ENCODE measurements at regions not wholly inside any gene's neighbourhood (a gene's known extent, or its start where the extent isn't known, plus 50 kb on each side); places are given as distances from the start of the nearest gene placed in this dataset.
"Not testable (repeated sequence)": the region's sequence is repeated elsewhere in the genome, so short reads cannot be mapped to it uniquely, and the experiment has no call there.

- peak; percentile 79 for DNase-seq
These were observed 393.7 kb downstream of the GASK1B start for GRCh38 chr4:157779081-157779480.

GRCh38 chr4:157776930-157777528, 395.8 kb downstream of the GASK1B start:
- DNase-seq: no peak

DNA sequence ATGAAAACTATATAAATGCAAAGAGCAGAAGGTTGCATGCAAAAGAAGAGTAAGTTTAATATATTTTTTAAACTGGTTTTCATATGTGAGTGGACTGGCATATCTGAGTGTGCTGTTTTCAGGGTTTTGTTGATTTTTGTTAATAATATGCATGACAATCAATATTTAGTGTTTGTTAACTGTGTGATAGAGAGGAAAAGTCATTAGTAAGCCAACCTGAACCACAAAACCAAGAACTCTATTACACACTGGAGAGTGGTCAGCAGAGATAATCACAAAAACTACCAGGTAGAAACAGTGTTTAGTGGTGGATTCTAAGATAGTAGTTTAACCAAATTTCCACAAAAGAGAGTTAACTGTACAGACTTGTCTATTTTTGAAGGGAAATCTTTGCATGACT, 396.9 kb downstream of the GASK1B start:
- no peak for DNase-seq

DNA sequence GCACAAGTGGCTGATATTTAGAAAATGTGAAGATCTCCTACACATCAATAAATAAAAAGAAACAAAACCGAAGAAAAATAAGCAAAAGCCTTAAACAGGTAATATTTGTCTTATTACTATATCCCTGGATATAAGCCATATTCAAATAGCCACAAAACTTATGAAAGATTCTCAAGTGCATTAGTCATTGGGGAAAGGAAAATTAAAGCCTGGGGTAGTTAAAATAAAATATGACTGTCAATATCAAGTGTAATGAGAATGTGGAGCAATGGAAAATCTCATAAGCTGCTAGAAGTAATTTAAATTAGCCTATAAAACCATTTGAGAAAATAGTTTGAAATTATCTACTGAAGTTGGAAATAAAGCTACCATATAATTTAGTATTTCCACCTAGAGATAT, 399.9 kb downstream of the GASK1B start:
- no peak for DNase-seq

GRCh38 chr4:157768419-157768818, 404.4 kb downstream of the GASK1B start:
- DNase-seq: no peak

DNA sequence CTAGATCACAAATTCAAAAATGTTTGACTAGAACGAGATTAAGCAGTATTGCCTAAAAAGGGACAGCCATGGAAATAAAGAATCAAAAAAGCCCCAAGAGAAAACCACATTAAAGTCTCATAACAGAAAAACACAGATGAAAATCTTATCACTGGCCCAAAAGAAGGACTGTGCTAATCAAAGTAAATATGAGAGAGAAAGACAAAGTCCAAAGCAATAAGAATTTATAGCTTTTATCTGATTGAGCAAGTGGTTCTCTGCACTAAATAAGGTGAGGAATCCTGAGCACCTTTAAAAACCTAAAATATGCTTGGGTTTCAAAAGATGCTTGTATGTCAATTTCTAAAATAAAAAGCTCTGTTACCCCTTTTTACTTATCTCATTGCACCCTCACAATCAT, 409.3 kb downstream of the GASK1B start:
- no peak for DNase-seq

DNA sequence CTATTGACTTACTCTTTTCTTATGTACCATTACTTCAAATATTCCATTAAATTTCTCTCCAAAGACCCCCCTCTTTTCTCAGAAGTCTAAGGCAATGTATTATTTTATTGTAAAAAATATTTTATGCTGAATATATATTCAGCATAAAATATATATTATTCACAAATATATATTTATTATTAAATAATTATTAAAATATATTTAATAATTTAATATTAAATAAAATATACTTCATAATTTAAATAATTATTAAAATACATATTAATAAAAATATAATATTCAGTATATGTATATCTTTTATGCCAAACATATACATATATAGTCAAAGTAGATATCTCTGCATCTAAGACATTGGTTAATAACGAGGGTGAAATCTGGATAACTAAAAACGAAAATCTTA, 418.4 kb downstream of the GASK1B start:
- DNase-seq: no peak

- DNase-seq: no peak
These were observed 421.2 kb downstream of the GASK1B start for GRCh38 chr4:157751631-157752030.

DNA sequence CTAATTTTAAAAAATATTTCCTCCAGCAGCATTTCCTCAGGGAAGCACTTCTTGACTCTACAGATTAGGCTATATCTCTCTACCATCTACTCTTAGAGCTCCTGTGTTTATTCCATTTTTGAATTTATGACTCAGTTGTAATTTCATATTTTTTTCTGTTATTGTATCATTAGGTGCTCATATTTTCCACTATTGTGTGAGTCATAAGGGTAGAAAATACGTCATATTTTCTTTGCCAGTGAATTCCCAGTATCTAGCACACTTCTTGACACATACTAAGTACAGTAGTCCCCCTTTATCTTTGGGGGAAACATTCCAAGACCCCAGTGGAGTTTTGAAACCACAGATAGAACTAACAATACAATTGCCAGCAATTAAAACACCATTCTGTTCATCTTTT, 431.2 kb downstream of the GASK1B start:
- no peak for DNase-seq

DNA sequence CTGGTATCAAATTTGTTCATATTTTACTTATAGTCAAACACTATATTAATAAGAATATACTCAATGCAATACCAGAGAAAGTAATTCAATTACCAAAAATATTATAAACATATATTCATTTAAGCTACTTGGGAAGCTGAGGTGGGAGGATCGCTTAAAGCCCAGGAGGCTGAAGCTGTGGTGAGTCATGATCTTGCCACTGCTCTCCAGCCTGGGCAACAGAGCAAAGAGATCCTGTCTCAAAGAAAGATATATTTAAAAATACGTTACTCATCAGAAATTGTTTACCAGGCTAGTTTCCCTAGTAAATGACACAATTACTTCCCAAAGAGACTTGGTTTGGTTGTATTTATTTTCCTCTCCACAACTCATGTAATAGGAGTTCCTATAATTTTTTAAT, 433.6 kb downstream of the GASK1B start:
- no peak for DNase-seq

- no peak for DNase-seq
These were observed 444.6 kb downstream of the GASK1B start for GRCh38 chr4:157728215-157728614.

DNA sequence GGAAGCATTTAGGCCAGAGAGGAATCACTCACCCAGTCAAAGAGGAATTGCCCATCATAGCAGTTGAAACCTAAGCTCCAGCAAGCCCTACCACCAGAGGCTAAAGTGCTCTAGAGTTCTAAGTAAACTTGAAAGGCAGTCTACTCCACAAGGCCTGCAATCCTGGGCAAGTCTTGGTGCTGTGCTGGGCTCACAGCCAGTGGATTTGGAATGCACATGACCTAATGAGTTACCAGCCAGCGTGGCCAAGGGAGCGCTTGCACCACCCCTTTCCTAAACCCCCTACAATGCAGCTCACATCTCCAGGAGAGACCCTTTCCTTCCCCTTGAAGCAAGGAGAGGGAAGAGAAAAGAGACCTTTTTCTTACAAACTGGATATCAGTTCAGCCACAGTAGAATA, 445.7 kb downstream of the GASK1B start:
- no peak for DNase-seq

DNA sequence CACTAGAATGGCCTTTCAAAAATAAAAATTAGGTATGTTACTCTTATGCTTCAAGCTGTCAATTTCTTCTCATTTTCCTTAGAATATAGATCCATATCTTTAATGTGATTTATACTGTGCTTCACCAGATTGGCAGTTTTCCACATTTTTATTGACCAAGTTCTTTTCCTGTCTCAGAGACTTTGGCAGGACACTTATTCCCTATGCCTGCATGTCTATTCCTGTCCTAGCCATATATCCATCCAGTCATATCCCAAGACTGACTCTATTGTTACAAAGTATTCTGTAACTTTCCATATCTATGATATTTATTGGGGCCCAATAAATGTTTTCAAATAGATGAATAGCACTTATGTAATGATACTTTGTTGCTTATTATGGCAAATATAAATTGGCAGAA, 450.7 kb downstream of the GASK1B start:
- DNase-seq: no peak

- DNase-seq: no peak
These were observed 459.5 kb downstream of the GASK1B start for GRCh38 chr4:157713342-157713741.

- no peak for DNase-seq
These were observed 466.7 kb downstream of the GASK1B start for GRCh38 chr4:157706155-157706554.

- DNase-seq: no peak
These were observed 470.0 kb downstream of the GASK1B start for GRCh38 chr4:157702831-157703230.

DNA sequence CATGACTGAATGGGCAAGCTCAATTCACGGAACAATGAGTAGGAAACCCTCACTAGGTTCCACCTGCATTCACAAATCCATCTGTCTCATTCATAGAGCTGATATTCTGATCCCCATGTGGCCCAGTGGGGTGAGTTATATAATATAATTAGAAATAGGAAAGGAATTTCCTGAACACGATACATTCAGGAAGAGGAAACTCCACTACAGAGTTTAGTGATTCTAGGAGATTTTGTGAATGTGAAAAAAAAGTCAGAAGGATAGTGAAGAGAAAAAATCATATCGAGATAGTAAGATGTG, 471.2 kb downstream of the GASK1B start:
- no peak for DNase-seq

GRCh38 chr4:157700898-157701694, 471.7 kb downstream of the GASK1B start:
- DNase-seq: no peak

DNA sequence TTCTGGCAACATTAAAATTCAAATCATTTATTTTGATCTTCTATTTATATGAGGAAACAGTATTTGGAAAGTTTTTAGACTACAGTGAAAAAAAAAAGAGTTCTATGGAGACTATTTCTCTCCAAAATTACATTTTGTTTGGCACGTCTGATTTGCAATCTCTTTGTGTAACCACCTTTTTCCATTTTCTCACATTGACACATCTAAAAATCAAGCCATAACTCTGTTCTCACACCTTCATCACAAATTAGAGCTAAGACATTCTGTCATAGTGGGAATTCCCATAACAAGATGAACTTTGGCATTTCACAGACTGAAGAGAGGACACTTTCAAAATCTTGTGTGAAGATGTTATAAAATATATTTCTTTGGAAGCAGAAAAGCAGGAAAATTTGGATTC, 468.9 kb downstream of the GRIA2 start:
- no peak for DNase-seq

- DNase-seq: no peak
These were observed 467.4 kb downstream of the GRIA2 start for GRCh38 chr4:157687971-157688370.

DNA sequence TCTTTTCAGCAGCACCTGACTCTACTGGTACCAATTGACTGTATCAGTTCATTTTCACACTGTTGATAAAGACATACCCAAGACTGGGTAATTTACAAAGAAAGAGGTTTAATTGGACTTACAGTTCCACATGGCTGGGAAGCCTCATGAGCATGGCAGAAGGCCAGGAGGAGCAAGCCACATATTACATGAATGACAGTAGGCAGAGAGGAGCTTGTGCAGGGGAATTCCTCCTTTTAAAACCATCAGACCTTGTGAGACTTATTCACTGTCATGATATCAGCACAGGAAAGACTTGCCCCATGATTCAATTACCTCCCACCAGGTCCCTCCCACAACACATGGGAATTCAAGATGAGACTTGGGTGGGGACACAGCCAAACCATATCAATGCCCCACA, 458.8 kb downstream of the GRIA2 start:
- not testable (repeated sequence) for DNase-seq

DNA sequence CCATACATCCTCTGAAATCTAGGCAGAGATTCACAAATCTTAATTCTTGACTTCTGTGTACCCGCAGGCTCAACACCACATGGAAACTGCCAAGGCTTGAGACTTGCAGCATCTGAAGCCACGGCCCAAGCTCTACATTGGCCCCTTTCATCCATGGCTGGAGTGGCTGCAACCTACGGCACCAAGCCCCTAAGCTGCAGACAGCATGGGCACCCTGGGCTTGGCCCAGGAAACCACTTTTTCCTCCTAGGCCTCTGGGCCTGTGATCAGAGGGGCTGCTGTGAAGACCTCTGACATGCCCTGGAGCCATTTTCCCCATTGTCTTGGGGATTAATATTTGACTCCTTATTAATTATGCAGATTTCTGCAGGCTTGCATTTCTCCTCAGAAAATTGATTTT, 457.9 kb downstream of the GRIA2 start:
- DNase-seq: no peak

DNA sequence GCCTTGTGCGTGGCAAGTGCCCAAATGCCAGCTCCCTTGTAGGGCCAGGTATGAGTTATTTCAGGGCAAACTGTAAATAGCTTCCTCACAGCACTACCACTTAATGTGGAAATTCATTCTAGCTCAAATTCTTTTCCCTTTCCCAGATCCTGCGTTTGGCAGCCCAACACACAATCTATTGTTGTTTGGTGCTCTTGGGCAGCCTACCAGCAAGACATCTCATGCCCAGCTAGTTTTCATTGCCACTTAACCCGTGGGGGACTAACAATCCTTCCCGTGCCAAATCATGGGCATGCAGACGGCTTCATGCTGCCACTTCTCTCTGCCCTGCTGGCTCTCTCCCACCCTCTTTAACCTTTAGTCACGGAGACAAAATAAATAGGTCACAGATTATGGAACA, 454.2 kb downstream of the GRIA2 start:
- no peak for DNase-seq

GRCh38 chr4:157667836-157668235, 447.3 kb downstream of the GRIA2 start:
- no peak for DNase-seq

- no peak for DNase-seq
These were observed 444.2 kb downstream of the GRIA2 start for GRCh38 chr4:157664726-157665125.

All from NCI-H146 (cell line).